Embryonic facial prominence (tissue), 1 donor: ENCODE measurements at regions not wholly inside any gene's neighbourhood (a gene's known extent, or its start where the extent isn't known, plus 50 kb on each side); places are given as distances from the start of the nearest gene placed in this dataset.

Experiments
- DNase-seq: peaks from one replicate; pipeline ENCODE4 v3.0.0-alpha.2; 2016; ENCODE audit errors: extremely low spot score

- no peak for DNase-seq
Observed at GRCh38 chr2:147649286-147649685, 195.5 kb upstream of the ACVR2A start.

- no peak for DNase-seq
Observed at GRCh38 chr2:147648471-147648870, 196.4 kb upstream of the ACVR2A start.

GRCh38 chr2:147647816-147648215, 197.0 kb upstream of the ACVR2A start:
- DNase-seq, result no peak

- no peak for DNase-seq
Observed at GRCh38 chr2:147646818-147647468, 197.9 kb upstream of the ACVR2A start.

- DNase-seq, result no peak
Observed at GRCh38 chr2:147644491-147644890, 200.3 kb upstream of the ACVR2A start.

- DNase-seq, result no peak
Observed at GRCh38 chr2:147642765-147643164, 202.1 kb upstream of the ACVR2A start.

- no peak for DNase-seq
Observed at GRCh38 chr2:147641651-147642050, 203.2 kb upstream of the ACVR2A start.

- no peak for DNase-seq
Observed at GRCh38 chr2:147639891-147640290, 204.9 kb upstream of the ACVR2A start.

GRCh38 chr2:147639386-147639785, 205.4 kb upstream of the ACVR2A start:
- DNase-seq, result no peak

GRCh38 chr2:147636886-147637285, 207.9 kb upstream of the ACVR2A start:
- DNase-seq, result no peak

- DNase-seq, result no peak
Observed at GRCh38 chr2:147636238-147636882, 208.5 kb upstream of the ACVR2A start.

GRCh38 chr2:147634826-147635225, 210.0 kb upstream of the ACVR2A start:
- DNase-seq, result no peak

GRCh38 chr2:147632198-147632597, 212.6 kb upstream of the ACVR2A start:
- DNase-seq, result no peak

- DNase-seq, result no peak
Observed at GRCh38 chr2:147631294-147631693, 213.5 kb upstream of the ACVR2A start.

- no peak for DNase-seq
Observed at GRCh38 chr2:147630585-147630984, 214.2 kb upstream of the ACVR2A start.

GRCh38 chr2:147628971-147629421, 215.8 kb upstream of the ACVR2A start:
- DNase-seq, result no peak

GRCh38 chr2:147623328-147623727, 221.5 kb upstream of the ACVR2A start:
- no peak for DNase-seq

- DNase-seq, result no peak
Observed at GRCh38 chr2:147621656-147622197, 223.1 kb upstream of the ACVR2A start.

- DNase-seq, result no peak
Observed at GRCh38 chr2:147619808-147620207, 225.0 kb upstream of the ACVR2A start.

GRCh38 chr2:147615726-147616125, 229.1 kb upstream of the ACVR2A start:
- DNase-seq, result no peak

- no peak for DNase-seq
Observed at GRCh38 chr2:147614979-147615470, 229.8 kb upstream of the ACVR2A start.

- DNase-seq, result no peak
Observed at GRCh38 chr2:147614471-147614870, 230.4 kb upstream of the ACVR2A start.

- DNase-seq, result no peak
Observed at GRCh38 chr2:147610496-147611040, 234.3 kb upstream of the ACVR2A start.
